ENCODE measurements at regions not wholly inside any gene's neighbourhood (a gene's known extent, or its start where the extent isn't known, plus 50 kb on each side); places are given as distances from the start of the nearest gene placed in this dataset.

DNA sequence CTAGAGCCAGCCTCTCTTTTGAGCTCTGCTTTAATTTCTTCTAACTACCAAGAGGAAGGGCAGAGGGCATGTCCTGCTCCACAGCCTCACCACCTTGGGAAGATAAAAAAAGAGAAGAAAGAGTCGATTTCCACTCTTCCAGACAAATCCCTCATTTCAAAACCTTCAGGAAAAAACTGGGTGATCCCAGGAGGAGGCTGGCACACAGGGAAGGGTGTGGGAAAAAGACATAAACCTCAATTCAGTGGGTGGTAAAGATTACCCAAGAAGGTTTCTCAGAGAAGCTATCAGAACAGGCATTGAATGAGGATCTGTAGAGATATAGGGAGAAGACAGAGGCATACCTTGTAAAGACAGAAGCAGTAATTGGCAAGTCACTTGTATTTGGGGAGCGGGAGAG is 79.9 kb upstream of the CRHR1 start:
- H3K4me3 ChIP-seq (ENCODE audit: low read depth, low read length): no peak overlapping the region
- H3K4me2 ChIP-seq (ENCODE audit: low read length): no peak overlapping the region
- no peak for TF ChIP-seq CTCF (IDR thresholded peaks at IDR 0.05)
- no peak overlapping the region for H2AFZ ChIP-seq
- H3K9ac ChIP-seq: no peak overlapping the region
- H3K79me2 ChIP-seq: no peaks in the 10 kb centered on the region
- no peaks in the 10 kb centered on the region for H3K4me1 ChIP-seq
- H3K27ac ChIP-seq: no peak overlapping the region
- no peaks in the 10 kb centered on the region for H3K36me3 ChIP-seq (ENCODE audit: control insufficient read depth, insufficient read depth, low read length)
- H3K9me3 ChIP-seq (ENCODE audit: control insufficient read depth, low read length): no peaks in the 10 kb centered on the region
- peaks cover 4% of the 10 kb centered on the region for H3K27me3 ChIP-seq (ENCODE audit: control insufficient read depth, insufficient read depth, low read length)

GRCh38 chr17:45705123-45706009 is 78.8 kb upstream of the CRHR1 start:
- no peak overlapping the region for H3K27ac ChIP-seq
- H3K27me3 ChIP-seq (ENCODE audit: control insufficient read depth, insufficient read depth, low read length): peaks cover 4% of the 10 kb centered on the region
- H3K36me3 ChIP-seq (ENCODE audit: control insufficient read depth, insufficient read depth, low read length): no peaks in the 10 kb centered on the region
- no peaks in the 10 kb centered on the region for H3K9me3 ChIP-seq (ENCODE audit: control insufficient read depth, low read length)
- no peak overlapping the region for H2AFZ ChIP-seq
- H3K9ac ChIP-seq: no peak overlapping the region
- H3K4me1 ChIP-seq: no peaks in the 10 kb centered on the region
- H3K79me2 ChIP-seq: no peaks in the 10 kb centered on the region
- no peak overlapping the region for H3K4me3 ChIP-seq (ENCODE audit: low read depth, low read length)
- H3K4me2 ChIP-seq (ENCODE audit: low read length): no peak overlapping the region
- TF ChIP-seq CTCF (IDR thresholded peaks at IDR 0.05): no peak

DNA sequence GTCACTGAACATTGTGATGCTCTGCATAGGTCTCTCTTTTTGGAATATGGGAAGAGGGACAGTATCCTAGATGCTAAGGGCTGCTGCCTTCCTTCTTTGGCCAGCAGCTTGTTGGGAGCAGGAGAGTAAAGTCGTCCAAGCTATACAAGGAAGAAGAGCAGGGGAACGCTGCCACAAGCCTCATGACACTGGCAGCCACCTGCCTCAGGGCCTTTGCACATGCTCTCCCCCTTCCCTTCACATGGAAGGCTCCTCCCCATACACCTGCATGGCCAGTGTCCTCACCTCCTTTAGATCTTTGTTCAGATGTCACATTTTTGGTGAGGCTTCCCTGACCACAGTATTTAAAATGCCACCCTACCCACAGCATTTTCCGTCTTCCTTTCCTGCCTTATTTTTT is 78.1 kb upstream of the CRHR1 start:
- Histone ChIP-seq H3K27ac (no peak overlapping the region), H3K9me3 (ENCODE audit: control insufficient read depth, low read length) (no peaks in the 10 kb centered on the region), H3K79me2 (no peaks in the 10 kb centered on the region), H3K27me3 (ENCODE audit: control insufficient read depth, insufficient read depth, low read length) (peaks cover 4% of the 10 kb centered on the region), H3K4me1 (no peaks in the 10 kb centered on the region), H3K4me3 (ENCODE audit: low read depth, low read length) (no peak overlapping the region), H3K4me2 (ENCODE audit: low read length) (no peak overlapping the region), H2AFZ (no peak overlapping the region), H3K36me3 (ENCODE audit: control insufficient read depth, insufficient read depth, low read length) (no peaks in the 10 kb centered on the region), H3K9ac (no peak overlapping the region)
- TF ChIP-seq CTCF (IDR thresholded peaks at IDR 0.05): no peak

GRCh38 chr17:45708707-45709290 is 75.3 kb upstream of the CRHR1 start:
- H3K9me3 ChIP-seq (ENCODE audit: control insufficient read depth, low read length): no peaks in the 10 kb centered on the region
- H3K36me3 ChIP-seq (ENCODE audit: control insufficient read depth, insufficient read depth, low read length): no peaks in the 10 kb centered on the region
- no peak for TF ChIP-seq CTCF (IDR thresholded peaks at IDR 0.05)
- no peak overlapping the region for H3K27ac ChIP-seq
- H3K79me2 ChIP-seq: no peaks in the 10 kb centered on the region
- no peak overlapping the region for H3K4me2 ChIP-seq (ENCODE audit: low read length)
- H3K27me3 ChIP-seq (ENCODE audit: control insufficient read depth, insufficient read depth, low read length): peaks cover 4% of the 10 kb centered on the region
- no peak overlapping the region for H3K4me3 ChIP-seq (ENCODE audit: low read depth, low read length)
- H3K4me1 ChIP-seq: no peaks in the 10 kb centered on the region
- H3K9ac ChIP-seq: no peak overlapping the region
- no peak overlapping the region for H2AFZ ChIP-seq
